ENCODE measurements at regions not wholly inside any gene's neighbourhood (a gene's known extent, or its start where the extent isn't known, plus 50 kb on each side); places are given as distances from the start of the nearest gene placed in this dataset.

DNA sequence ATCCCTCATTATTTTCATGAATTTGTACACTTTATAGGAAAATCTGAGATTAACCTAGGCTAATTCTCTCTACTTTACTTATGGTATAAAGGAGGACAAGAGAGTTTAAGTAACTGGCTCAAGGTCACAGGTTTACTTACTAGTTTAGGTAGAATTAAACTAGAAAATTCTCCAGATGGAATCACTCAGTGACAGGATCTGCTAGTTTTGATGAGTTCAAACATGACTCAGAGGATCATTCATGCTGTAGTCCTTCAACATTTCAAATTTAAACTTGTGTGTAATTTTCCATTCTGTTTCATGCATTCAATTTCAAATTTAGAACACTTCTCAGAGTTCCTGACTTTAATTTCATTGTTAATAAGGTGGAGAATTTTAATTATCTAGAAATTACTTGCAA, 485.7 kb upstream of the TUSC1 start:
- TF ChIP-seq EP300 (IDR thresholded peaks at IDR 0.05) (no peak), POLR2A (IDR thresholded peaks at IDR 0.05) (no peak)
- TF ChIP-seq, protein P1, sequence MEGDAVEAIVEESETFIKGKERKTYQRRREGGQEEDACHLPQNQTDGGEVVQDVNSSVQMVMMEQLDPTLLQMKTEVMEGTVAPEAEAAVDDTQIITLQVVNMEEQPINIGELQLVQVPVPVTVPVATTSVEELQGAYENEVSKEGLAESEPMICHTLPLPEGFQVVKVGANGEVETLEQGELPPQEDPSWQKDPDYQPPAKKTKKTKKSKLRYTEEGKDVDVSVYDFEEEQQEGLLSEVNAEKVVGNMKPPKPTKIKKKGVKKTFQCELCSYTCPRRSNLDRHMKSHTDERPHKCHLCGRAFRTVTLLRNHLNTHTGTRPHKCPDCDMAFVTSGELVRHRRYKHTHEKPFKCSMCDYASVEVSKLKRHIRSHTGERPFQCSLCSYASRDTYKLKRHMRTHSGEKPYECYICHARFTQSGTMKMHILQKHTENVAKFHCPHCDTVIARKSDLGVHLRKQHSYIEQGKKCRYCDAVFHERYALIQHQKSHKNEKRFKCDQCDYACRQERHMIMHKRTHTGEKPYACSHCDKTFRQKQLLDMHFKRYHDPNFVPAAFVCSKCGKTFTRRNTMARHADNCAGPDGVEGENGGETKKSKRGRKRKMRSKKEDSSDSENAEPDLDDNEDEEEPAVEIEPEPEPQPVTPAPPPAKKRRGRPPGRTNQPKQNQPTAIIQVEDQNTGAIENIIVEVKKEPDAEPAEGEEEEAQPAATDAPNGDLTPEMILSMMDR (IDR thresholded peaks at IDR 0.05): no peak
